K562 (cell line): ENCODE measurements at regions not wholly inside any gene's neighbourhood (a gene's known extent, or its start where the extent isn't known, plus 50 kb on each side); places are given as distances from the start of the nearest gene placed in this dataset.
A peak's percentile ranks its signal among the peaks of the same experiment; 100 is the strongest.
"Not testable (repeated sequence)": the region's sequence is repeated elsewhere in the genome, so short reads cannot be mapped to it uniquely, and the experiment has no call there.

ENCODE experiments used
- ATAC-seq: fragments of 200-7000 bp; cut with Tn5 transposase; 3 replicates; pipeline ENCODE4 v1.9.1; 2020; ENCODE audit warnings: moderate library complexity
- BruUV-seq: library from RNA; stranded (reverse); fragments of 400-500 nt; replicated peaks from 2 replicates; lab custom pipeline; 2021; lab: Mats Ljungman, UMichigan
- CTCF ChIA-PET: fragments of 300-600 bp; formaldehyde crosslinking; extraction: SDS; loops from one replicate; lab custom pipeline; 2021; ENCODE audit warnings: low intra/inter-chr PET ratio; lab: Yijun Ruan, JAX
- POLR2A ChIA-PET: fragments of 300-600, 350-650 bp; sonication (Branson Sonifier 250); formaldehyde crosslinking; extraction: SDS; loops from one replicate; lab custom pipeline; 2021; ENCODE audit warnings: antibody characterized with exemption, inconsistent platforms; lab: Yijun Ruan, JAX
- DNase-seq, 4 experiments: peaks; one replicate each; pipeline versions ENCODE4 v3.0.0 to v3.0.0-alpha.2; 2011 to 2018; ENCODE audit warnings: low spot score in 3 of 4, mixed read lengths in 3 of 4; ENCODE audit errors: extremely low read depth in 1 of 4
- FAIRE-seq: peaks from 2 replicates; lab custom pipeline; 2011; peaks lifted over from hg19 to GRCh38; lab: Jason Lieb, UNC
- H2AFZ ChIP-seq: 2 replicates; pipeline ENCODE4 v1.6.0; 2011; ENCODE audit warnings: low read depth, low read length, control low read depth, inconsistent platforms
- H3K27ac ChIP-seq: fragments of 200-600 bp; 3 replicates; pipeline ENCODE4 v1.8.0; 2011; ENCODE audit warnings: low read depth, mild to moderate bottlenecking, control low read depth, inconsistent platforms, low read length, moderate library complexity, mixed read lengths; ENCODE audit errors: extremely low read depth
- H3K27me3 ChIP-seq, 2 experiments: fragments of 300-600 bp in 1 of 2; 2 replicates in 1 of 2; 3 replicates in 1 of 2; pipeline versions ENCODE4 v1.6.0 to v1.8.0; 2011; ENCODE audit warnings: inconsistent platforms in 2 of 2, low read length in 2 of 2, mild to moderate bottlenecking in 1 of 2, mixed read lengths in 1 of 2, moderate library complexity in 1 of 2; ENCODE audit not compliant: control insufficient read depth in 2 of 2, insufficient read depth in 2 of 2
- H3K36me3 ChIP-seq: fragments of 300-600 bp; 3 replicates; pipeline ENCODE4 v1.8.0; 2011; ENCODE audit warnings: mild to moderate bottlenecking, low read length, inconsistent platforms; ENCODE audit not compliant: control insufficient read depth, insufficient read depth
- H3K4me1 ChIP-seq, 2 experiments: fragments of 200-600 bp in 1 of 2; replicated peaks in 1 of 2; 2 replicates in 1 of 2; 3 replicates in 1 of 2; pipeline versions ENCODE4 v1.5.1 to v1.8.0; 2011; ENCODE audit warnings: inconsistent platforms in 2 of 2, low read length in 2 of 2, mild to moderate bottlenecking in 1 of 2, mixed read lengths in 1 of 2, moderate library complexity in 1 of 2; ENCODE audit not compliant: control insufficient read depth in 2 of 2, insufficient read depth in 2 of 2
- H3K4me2 ChIP-seq: 2 replicates; pipeline ENCODE4 v1.6.1; 2011; ENCODE audit warnings: low read length, control low read depth, inconsistent platforms, mixed read lengths; ENCODE audit not compliant: insufficient read depth
- H3K4me3 ChIP-seq: fragments of 200-600 bp; sonication (generic), shearing (Covaris generic); 2 replicates; pipeline ENCODE4 v1.5.1; 2016; ENCODE audit warnings: control low read depth, inconsistent platforms
- H3K79me2 ChIP-seq: fragments of 200-600 bp; 3 replicates; pipeline ENCODE4 v1.8.0; 2011; ENCODE audit warnings: low read length, inconsistent platforms; ENCODE audit not compliant: control insufficient read depth, insufficient read depth
- H3K9ac ChIP-seq, 2 experiments: 2 replicates each; pipeline versions ENCODE4 v1.6.0 to v1.6.1; 2011; ENCODE audit warnings: low read depth in 2 of 2, low read length in 2 of 2, control low read depth in 1 of 2, inconsistent platforms in 1 of 2, mild to moderate bottlenecking in 1 of 2, mixed read lengths in 1 of 2; ENCODE audit not compliant: insufficient read depth in 1 of 2
- H3K9me1 ChIP-seq: one replicate; pipeline ENCODE4 v1.6.0; 2011; ENCODE audit warnings: inconsistent platforms, mild to moderate bottlenecking, low read length, moderate library complexity; ENCODE audit not compliant: control insufficient read depth, insufficient read depth
- H3K9me3 ChIP-seq: replicated peaks from 2 replicates; pipeline ENCODE4 v1.5.1; 2011; ENCODE audit warnings: low read depth, low read length, inconsistent platforms; ENCODE audit not compliant: control insufficient read depth, insufficient read depth
- H4K20me1 ChIP-seq: replicated peaks from 2 replicates; pipeline ENCODE4 v1.6.1; 2011; ENCODE audit warnings: low read length, inconsistent platforms, mixed read lengths; ENCODE audit not compliant: control insufficient read depth, insufficient read depth
- MAFG ChIP-seq: fragments of 450-650 bp; conservative IDR thresholded peaks from 2 replicates; pipeline ENCODE4 v1.6.1; 2016; ENCODE audit warnings: missing genetic modification characterization, missing compliant biosample characterization
- ZNF24 ChIP-seq: fragments of 450-650 bp; IDR thresholded peaks from 2 replicates; pipeline ENCODE4 v1.6.1; 2016
- ZNF347 ChIP-seq: fragments of 450-650 bp; formaldehyde crosslinking; IDR thresholded peaks from 2 replicates; pipeline ENCODE4 v1.4.0; 2020; ENCODE audit warnings: low read depth, mild to moderate bottlenecking, moderate library complexity
- WGBS: fragments of 100-300 bp; shearing (Covaris generic); methylation state at CpG from one replicate; pipeline ENCODE4 v1.1.6; 2016; ENCODE audit warnings: low coverage, mixed read lengths; ENCODE audit not compliant: insufficient coverage; ENCODE audit errors: missing lambda C conversion rate; 5-methylcytosine and 5-hydroxymethylcytosine counted together
- in situ Hi-C: fragments of 300-500 bp; cut with MboI; formaldehyde crosslinking; loops from 4 replicates; pipeline ENCODE4 v1.15.0; 2018; ENCODE audit warnings: inconsistent platforms, mixed read lengths
- intact Hi-C: fragments of 100-400 bp; cut with micrococcal nuclease; formaldehyde crosslinking; loops from 2 replicates; pipeline ENCODE4 v1.14.2; 2022

DNA sequence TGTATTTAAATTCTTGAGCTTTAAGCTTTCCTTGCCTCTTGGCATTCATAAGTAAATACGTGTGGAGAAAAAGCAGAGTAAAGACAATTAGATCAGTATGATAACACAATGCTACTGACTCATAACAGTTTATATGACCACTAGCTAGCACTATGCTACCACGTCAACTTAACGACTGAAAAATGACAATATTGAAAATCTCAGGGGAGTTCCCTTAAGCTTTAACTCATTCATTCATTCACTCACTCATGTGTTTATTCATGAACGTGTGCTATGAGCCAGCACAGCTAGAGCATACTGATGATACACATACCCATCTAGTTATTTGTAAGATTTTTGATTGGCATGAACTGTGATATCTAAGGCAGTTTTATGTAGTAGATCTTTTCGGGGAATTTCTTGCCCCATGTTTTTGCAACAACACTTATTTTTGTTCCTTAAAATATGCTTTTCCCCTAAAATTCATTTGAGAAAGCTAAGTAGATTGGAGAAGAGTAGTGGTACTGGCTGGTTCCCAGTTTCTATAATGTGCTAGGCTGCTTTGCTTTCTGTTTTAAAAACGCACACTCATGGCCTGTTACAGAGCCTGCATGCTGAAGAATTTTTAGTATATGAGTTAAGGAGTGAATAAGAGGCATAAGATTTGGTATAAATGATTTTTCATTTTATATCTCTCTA, 57.4 kb upstream of the ACBD5 start:
- Histone ChIP-seq H3K4me2 (no peak overlapping the region), H3K36me3 (no peaks in the 10 kb centered on the region), H3K4me1 (no peaks in the 10 kb centered on the region; a peak in 1 of 5 replicates), H2AFZ (no peak overlapping the region), H3K27ac (no peak overlapping the region), H4K20me1 (no peaks in the 10 kb centered on the region), H3K9ac (no peak overlapping the region), H3K4me3 (no peak overlapping the region), H3K9me3 (no peaks in the 10 kb centered on the region; the same call in 1 of the 2 replicates), H3K9me1 (no peaks in the 10 kb centered on the region), H3K27me3 (peaks cover 0 to 6% of the 10 kb centered on the region in 2 experiments; a peak in 1 of 5 replicates), H3K79me2 (no peaks in the 10 kb centered on the region)
- BruUV-seq: no TSS peak
- no peak for TF ChIP-seq ZNF347 (CRISPR knock-in tag)
- TF ChIP-seq MAFG (tag): 0 out of 2 replicates have a peak, but pooled peaks have one; percentile 7
- TF ChIP-seq ZNF24: peak; percentile 30; the same call in 1 of the 2 replicates
- FAIRE-seq (no peak), ATAC-seq (no peak), DNase-seq (no peak)
- 0% methylated on average over 6 of the region's 6 CpGs for WGBS
- in situ Hi-C loops (no loop called here), intact Hi-C loops (no loop called here)
- ChIA-PET CTCF (no interaction called here), POLR2A (no interaction called here)

DNA sequence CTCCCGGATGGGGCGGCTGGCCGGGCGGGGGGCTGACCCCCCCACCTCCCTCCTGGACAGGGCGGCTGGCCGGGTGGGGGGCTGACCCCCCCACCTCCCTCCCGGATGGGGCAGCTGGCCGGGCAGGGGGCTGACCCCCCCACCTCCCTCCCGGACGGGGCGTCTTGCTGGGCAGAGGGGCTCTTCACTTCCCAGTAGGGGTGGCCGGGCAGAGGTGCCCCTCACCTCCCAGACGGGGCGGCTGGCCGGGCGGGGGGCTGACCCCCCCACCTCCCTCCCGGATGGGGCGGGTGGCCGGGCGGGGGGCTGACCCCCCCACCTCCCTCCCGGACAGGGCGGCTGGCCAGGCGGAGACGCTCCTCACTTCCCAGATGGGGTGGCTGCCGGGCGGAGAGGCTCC, 55.7 kb upstream of the ACBD5 start:
- POLR2A ChIA-PET: not testable (repeated sequence)

DNA sequence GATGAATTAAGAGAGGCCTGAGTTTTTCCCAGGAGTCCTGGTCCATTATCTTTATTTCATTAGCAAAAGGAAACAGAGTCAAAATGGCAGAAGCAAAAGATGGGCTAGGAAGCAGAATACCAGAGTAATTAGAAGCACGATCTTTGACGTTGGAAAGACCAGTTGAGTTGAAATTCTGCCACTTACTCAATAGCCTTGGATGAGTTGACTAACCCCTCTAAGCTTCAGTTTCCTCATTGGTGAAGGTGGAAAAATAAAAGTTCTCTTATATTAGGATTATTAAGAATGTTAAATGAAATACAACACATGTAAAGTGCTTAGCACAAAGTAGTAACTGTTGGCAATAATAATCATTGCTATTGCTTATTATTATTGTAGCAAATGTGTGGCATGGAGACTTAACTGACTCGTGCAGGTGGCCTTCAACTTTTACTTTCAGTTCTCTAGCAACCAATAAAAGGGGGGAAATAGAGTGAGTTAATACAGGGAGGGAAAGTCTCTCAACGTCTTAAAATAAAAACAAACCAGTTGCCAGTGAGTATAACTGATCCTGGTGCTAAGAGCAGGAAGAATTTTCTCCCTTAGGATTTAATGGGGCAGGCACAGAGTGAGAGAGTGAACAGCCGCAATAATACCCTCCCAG, 50.8 kb upstream of the ACBD5 start:
- H3K4me2 ChIP-seq, H3K79me2 ChIP-seq, H4K20me1 ChIP-seq, ATAC-seq, H3K4me3 ChIP-seq, POLR2A ChIA-PET, H3K27ac ChIP-seq, CTCF ChIA-PET, DNase-seq, BruUV-seq, H3K9me1 ChIP-seq, H3K9ac ChIP-seq, intact Hi-C loops, H3K27me3 ChIP-seq, in situ Hi-C loops, H3K36me3 ChIP-seq, H3K4me1 ChIP-seq, H3K9me3 ChIP-seq, H2AFZ ChIP-seq: not testable (repeated sequence)
- peak; percentile 42 for FAIRE-seq
- WGBS: 2% methylated on average over 5 of the region's 5 CpGs

More for the DNA sequence above, 55.7 kb upstream of the ACBD5 start:
- 0% methylated on average over 6 of the region's 26 CpGs for WGBS
- H3K4me2 ChIP-seq, BruUV-seq, H3K36me3 ChIP-seq, ATAC-seq, in situ Hi-C loops, intact Hi-C loops, H3K4me1 ChIP-seq, H3K79me2 ChIP-seq, H3K9ac ChIP-seq, H3K27ac ChIP-seq, FAIRE-seq, DNase-seq, H3K27me3 ChIP-seq, H3K9me1 ChIP-seq, H3K4me3 ChIP-seq, H2AFZ ChIP-seq, H4K20me1 ChIP-seq, CTCF ChIA-PET, H3K9me3 ChIP-seq: not testable (repeated sequence)
